Astrocyte (in vitro differentiated cells and primary cell): ENCODE measurements at regions not wholly inside any gene's neighbourhood (a gene's known extent, or its start where the extent isn't known, plus 50 kb on each side); places are given as distances from the start of the nearest gene placed in this dataset.

Source experiments
- DNase-seq: peaks from one replicate; pipeline ENCODE4 v3.0.0-alpha.2; 2010; ENCODE audit warnings: low read depth
- FAIRE-seq: peaks from 2 replicates; lab custom pipeline; 2011; peaks lifted over from hg19 to GRCh38; lab: Jason Lieb, UNC
- H2AFZ ChIP-seq: 2 replicates; pipeline ENCODE4 v1.6.0; 2012; ENCODE audit warnings: low read depth, low read length, inconsistent platforms
- H3K27ac ChIP-seq: 2 replicates; pipeline ENCODE4 v1.5.1; 2011; ENCODE audit warnings: low read depth, low read length, inconsistent platforms
- H3K27me3 ChIP-seq: 2 replicates; pipeline ENCODE4 v1.6.0; 2011; ENCODE audit warnings: low read length, inconsistent platforms; ENCODE audit not compliant: insufficient read depth
- H3K36me3 ChIP-seq: 2 replicates; pipeline ENCODE4 v1.5.1; 2011; ENCODE audit warnings: low read length, inconsistent platforms; ENCODE audit not compliant: insufficient read depth
- H3K4me1 ChIP-seq: 2 replicates; pipeline ENCODE4 v1.5.1; 2011; ENCODE audit warnings: low read length, inconsistent platforms; ENCODE audit not compliant: insufficient read depth
- H3K4me2 ChIP-seq: 2 replicates; pipeline ENCODE4 v1.6.0; 2012; ENCODE audit warnings: low read length, inconsistent platforms
- H3K4me3 ChIP-seq: 2 replicates; pipeline ENCODE4 v1.5.1; 2011; ENCODE audit warnings: low read depth, mild to moderate bottlenecking, low read length, inconsistent platforms; ENCODE audit not compliant: insufficient read depth
- H3K79me2 ChIP-seq: 2 replicates; pipeline ENCODE4 v1.6.0; 2012; ENCODE audit warnings: mild to moderate bottlenecking, low read length, inconsistent platforms; ENCODE audit not compliant: insufficient read depth
- H3K9ac ChIP-seq: 2 replicates; pipeline ENCODE4 v1.6.0; 2012; ENCODE audit warnings: mild to moderate bottlenecking, low read length, inconsistent platforms
- H3K9me3 ChIP-seq: 2 replicates; pipeline ENCODE4 v1.5.1; 2012; ENCODE audit warnings: low read depth, mild to moderate bottlenecking, low read length, inconsistent platforms; ENCODE audit not compliant: insufficient read depth
- H4K20me1 ChIP-seq: 2 replicates; pipeline ENCODE4 v1.6.0; 2012; ENCODE audit warnings: low read length, inconsistent platforms; ENCODE audit not compliant: insufficient read depth
- H3K27ac Mint-ChIP-seq: one replicate; pipeline ENCODE4 v1.8.0; 2021; ENCODE audit warnings: mild to moderate bottlenecking, mixed read lengths; ENCODE audit not compliant: unreplicated experiment
- H3K27me3 Mint-ChIP-seq: one replicate; pipeline ENCODE4 v1.8.0; 2021; ENCODE audit warnings: low read depth, mixed read lengths; ENCODE audit not compliant: unreplicated experiment
- H3K36me3 Mint-ChIP-seq: one replicate; pipeline ENCODE4 v1.8.0; 2021; ENCODE audit warnings: low read depth, mixed read lengths; ENCODE audit not compliant: unreplicated experiment
- H3K4me1 Mint-ChIP-seq: one replicate; pipeline ENCODE4 v1.8.0; 2021; ENCODE audit warnings: low read depth, mixed read lengths; ENCODE audit not compliant: unreplicated experiment
- H3K4me3 Mint-ChIP-seq: one replicate; pipeline ENCODE4 v1.8.0; 2021; ENCODE audit warnings: mild to moderate bottlenecking, moderate library complexity, mixed read lengths; ENCODE audit not compliant: unreplicated experiment
- H3K9me3 Mint-ChIP-seq: one replicate; pipeline ENCODE4 v1.8.0; 2021; ENCODE audit warnings: mild to moderate bottlenecking, mixed read lengths; ENCODE audit not compliant: unreplicated experiment
- EZH2 ChIP-seq: IDR thresholded peaks from 2 replicates; pipeline ENCODE4 v1.6.1; 2012; ENCODE audit warnings: mild to moderate bottlenecking, low read length, inconsistent platforms; ENCODE audit not compliant: insufficient read depth
- TF ChIP-seq, protein P1 (sequence below): IDR thresholded peaks from 2 replicates; pipeline ENCODE4 v1.5.1; 2011; ENCODE audit warnings: low read depth, mild to moderate bottlenecking, inconsistent platforms, low read length, moderate library complexity; ENCODE audit not compliant: insufficient read depth

DNA sequence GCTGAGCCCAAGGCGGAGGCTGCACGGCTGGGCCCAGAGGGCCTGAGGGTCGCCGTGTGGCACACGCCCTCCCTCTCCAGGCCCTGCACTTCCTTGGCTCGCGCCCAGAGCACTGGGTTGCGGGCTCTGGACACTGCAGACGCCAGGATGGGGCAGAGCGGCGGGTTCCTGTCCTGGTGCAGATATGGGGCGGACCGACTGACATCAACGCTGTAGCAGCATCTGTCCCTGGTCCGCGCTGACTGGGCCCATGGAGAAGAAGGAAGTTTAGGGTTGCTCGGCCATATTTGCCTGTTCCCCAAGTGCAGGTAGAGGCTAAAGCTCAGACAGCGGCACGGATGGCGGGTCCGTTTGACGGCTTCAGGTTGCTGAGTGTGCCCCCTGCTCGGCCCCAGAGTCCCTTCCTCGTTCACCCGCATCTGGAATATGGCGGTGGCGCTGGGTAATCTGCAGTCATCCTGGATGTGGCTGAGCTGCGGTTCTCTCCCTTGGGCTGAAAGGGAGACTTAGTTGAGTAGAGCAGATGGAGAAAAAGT lies 116.1 kb downstream of the OR13A1 start:
- H3K9me3 Mint-ChIP-seq: no peaks in the 10 kb centered on the region
- H3K4me3 Mint-ChIP-seq: no peak overlapping the region
- no peaks in the 10 kb centered on the region for H3K4me1 Mint-ChIP-seq
- H3K27me3 Mint-ChIP-seq: no peaks in the 10 kb centered on the region
- Histone ChIP-seq H4K20me1 (no peaks in the 10 kb centered on the region), H3K79me2 (no peaks in the 10 kb centered on the region), H3K9ac (no peak overlapping the region), H2AFZ (no peak overlapping the region), H3K27ac (no peak overlapping the region), H3K4me1 (no peaks in the 10 kb centered on the region), H3K36me3 (no peaks in the 10 kb centered on the region), H3K27me3 (no peaks in the 10 kb centered on the region), H3K4me2 (no peak overlapping the region), H3K4me3 (no peak overlapping the region), H3K9me3 (no peaks in the 10 kb centered on the region)
- FAIRE-seq (no peak), DNase-seq (no peak)
- TF ChIP-seq, protein P1, sequence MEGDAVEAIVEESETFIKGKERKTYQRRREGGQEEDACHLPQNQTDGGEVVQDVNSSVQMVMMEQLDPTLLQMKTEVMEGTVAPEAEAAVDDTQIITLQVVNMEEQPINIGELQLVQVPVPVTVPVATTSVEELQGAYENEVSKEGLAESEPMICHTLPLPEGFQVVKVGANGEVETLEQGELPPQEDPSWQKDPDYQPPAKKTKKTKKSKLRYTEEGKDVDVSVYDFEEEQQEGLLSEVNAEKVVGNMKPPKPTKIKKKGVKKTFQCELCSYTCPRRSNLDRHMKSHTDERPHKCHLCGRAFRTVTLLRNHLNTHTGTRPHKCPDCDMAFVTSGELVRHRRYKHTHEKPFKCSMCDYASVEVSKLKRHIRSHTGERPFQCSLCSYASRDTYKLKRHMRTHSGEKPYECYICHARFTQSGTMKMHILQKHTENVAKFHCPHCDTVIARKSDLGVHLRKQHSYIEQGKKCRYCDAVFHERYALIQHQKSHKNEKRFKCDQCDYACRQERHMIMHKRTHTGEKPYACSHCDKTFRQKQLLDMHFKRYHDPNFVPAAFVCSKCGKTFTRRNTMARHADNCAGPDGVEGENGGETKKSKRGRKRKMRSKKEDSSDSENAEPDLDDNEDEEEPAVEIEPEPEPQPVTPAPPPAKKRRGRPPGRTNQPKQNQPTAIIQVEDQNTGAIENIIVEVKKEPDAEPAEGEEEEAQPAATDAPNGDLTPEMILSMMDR: no peak
- TF ChIP-seq EZH2: no peak
- no peaks in the 10 kb centered on the region for H3K36me3 Mint-ChIP-seq
- no peak overlapping the region for H3K27ac Mint-ChIP-seq

DNA sequence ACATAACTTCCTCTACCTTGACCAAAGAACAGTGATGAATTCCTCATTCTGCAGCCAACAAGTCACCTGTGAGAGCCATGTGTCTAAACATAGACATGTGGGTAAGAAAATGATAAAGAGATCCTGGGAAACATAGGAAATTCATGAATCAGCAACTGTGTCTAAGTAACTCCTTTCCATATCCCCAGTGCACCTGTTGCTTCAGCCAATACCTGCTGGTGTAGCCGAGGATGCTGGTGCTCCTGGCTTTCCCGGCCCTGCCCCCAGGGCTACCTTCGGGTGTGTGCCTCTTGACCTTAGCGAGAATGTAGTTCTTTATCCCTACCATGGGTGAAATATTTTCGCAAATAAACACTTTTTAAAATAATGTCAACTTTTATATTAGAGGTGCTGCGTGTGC lies 114.1 kb downstream of the OR13A1 start:
- H2AFZ ChIP-seq: no peak overlapping the region
- no peaks in the 10 kb centered on the region for H4K20me1 ChIP-seq
- H3K79me2 ChIP-seq: no peaks in the 10 kb centered on the region
- H3K27me3 Mint-ChIP-seq: no peaks in the 10 kb centered on the region
- no peaks in the 10 kb centered on the region for H3K27me3 ChIP-seq
- no peaks in the 10 kb centered on the region for H3K36me3 ChIP-seq
- H3K9me3 ChIP-seq: no peaks in the 10 kb centered on the region
- no peaks in the 10 kb centered on the region for H3K9me3 Mint-ChIP-seq
- H3K4me3 ChIP-seq: no peak overlapping the region
- H3K27ac ChIP-seq: no peak overlapping the region
- H3K36me3 Mint-ChIP-seq: no peaks in the 10 kb centered on the region
- H3K27ac Mint-ChIP-seq: no peak overlapping the region
- no peak for FAIRE-seq
- H3K4me2 ChIP-seq: no peak overlapping the region
- DNase-seq: no peak
- H3K4me1 ChIP-seq: no peaks in the 10 kb centered on the region
- no peak overlapping the region for H3K9ac ChIP-seq
- no peak for TF ChIP-seq EZH2
- TF ChIP-seq, protein P1: no peak
- H3K4me1 Mint-ChIP-seq: no peaks in the 10 kb centered on the region
- no peak overlapping the region for H3K4me3 Mint-ChIP-seq

DNA sequence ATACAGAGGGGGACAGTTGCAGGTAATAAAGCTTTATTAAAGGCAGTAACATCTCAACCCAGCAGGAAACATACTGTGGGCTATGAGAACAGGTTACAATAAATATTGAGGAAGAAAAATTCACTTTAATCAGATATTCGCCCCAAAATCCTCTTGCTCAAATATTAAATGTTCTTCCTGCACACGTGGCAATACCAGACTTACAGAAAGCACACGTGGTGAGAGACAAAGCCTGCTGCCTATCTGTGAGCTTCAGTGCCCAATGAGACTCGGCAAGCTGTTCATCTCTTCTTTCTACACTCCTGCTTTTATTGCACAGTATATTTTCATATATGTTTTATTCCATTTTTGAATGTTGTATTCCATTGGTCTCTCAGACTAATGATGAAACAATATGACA lies 113.2 kb downstream of the OR13A1 start:
- Histone ChIP-seq H3K4me3 (no peak overlapping the region), H3K36me3 (no peaks in the 10 kb centered on the region), H3K4me2 (no peak overlapping the region), H3K79me2 (no peaks in the 10 kb centered on the region), H3K9me3 (no peaks in the 10 kb centered on the region), H3K27me3 (no peaks in the 10 kb centered on the region), H3K4me1 (no peaks in the 10 kb centered on the region), H4K20me1 (no peaks in the 10 kb centered on the region), H2AFZ (no peak overlapping the region), H3K9ac (no peak overlapping the region), H3K27ac (no peak overlapping the region)
- no peak overlapping the region for H3K27ac Mint-ChIP-seq
- no peaks in the 10 kb centered on the region for H3K4me1 Mint-ChIP-seq
- no peak for FAIRE-seq
- H3K9me3 Mint-ChIP-seq: no peaks in the 10 kb centered on the region
- no peak for DNase-seq
- H3K27me3 Mint-ChIP-seq: no peaks in the 10 kb centered on the region
- no peak for TF ChIP-seq EZH2
- TF ChIP-seq, protein P1: no peak
- no peaks in the 10 kb centered on the region for H3K36me3 Mint-ChIP-seq
- H3K4me3 Mint-ChIP-seq: no peak overlapping the region
